T-helper 9 cell (primary cell): ENCODE measurements at regions not wholly inside any gene's neighbourhood (a gene's known extent, or its start where the extent isn't known, plus 50 kb on each side); places are given as distances from the start of the nearest gene placed in this dataset.
"Not testable (repeated sequence)": the region's sequence is repeated elsewhere in the genome, so short reads cannot be mapped to it uniquely, and the experiment has no call there.

Source experiments
- DNase-seq: peaks from one replicate; pipeline ENCODE4 v3.0.0-alpha.2; 2020

DNA sequence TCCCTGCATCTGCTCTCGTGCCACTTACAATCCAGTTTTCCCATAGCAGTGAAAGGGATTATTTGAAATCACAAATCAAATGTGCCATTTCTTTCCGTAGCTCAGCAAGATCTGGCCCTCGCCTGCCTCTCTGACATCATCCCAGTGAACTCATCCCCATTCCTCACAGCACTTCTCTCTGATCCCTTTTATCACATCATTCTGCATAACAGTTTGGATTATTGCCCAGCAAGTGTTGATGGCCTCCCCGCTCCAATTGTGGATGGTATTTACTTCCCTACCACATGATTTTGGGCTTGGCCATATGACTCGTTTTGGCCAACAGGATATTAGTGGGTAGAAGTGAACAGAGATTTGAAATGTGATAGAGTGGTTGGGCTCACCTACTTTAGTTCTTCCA is 185.0 kb downstream of the NPIPA7 start:
- DNase-seq: not testable (repeated sequence)

DNA sequence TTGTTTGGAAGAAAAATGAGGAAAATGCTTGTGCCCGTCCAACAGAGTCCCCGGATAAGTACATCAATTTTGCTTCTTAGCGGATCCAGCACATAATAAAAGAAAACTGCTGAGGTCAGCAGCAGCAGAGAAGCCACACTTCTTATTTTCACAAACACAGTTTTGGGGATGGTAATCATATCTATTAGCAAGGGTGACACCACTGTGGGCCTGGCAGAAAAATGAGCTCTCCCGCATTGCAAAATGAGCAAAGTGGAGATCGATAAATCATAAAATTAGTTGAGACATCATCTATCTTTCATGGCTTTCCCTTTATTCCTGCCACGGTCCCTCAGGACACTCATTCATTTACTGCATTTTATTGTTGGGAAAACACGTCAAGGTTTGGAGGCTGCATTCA is 186.4 kb downstream of the NPIPA7 start:
- not testable (repeated sequence) for DNase-seq

DNA sequence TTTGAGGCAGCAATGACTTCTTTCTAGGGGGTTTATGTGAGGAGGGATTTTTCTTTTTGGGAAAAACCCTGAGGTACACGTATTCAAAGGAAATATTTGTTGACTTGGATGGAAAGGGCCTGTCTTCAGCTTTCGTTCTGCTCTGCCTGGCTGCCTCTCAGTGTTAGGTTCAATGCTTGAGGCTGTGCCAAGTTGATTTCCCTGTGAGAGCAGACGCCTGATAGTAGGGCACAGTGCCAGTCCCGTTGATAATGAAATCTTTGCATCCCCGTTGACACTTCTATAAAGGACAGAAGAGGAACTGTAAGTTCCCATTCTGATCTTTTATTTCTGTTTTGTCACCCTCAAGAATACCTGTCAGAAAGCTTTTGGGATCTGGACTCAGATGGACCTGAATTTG is 191.1 kb downstream of the NPIPA7 start:
- DNase-seq: not testable (repeated sequence)

DNA sequence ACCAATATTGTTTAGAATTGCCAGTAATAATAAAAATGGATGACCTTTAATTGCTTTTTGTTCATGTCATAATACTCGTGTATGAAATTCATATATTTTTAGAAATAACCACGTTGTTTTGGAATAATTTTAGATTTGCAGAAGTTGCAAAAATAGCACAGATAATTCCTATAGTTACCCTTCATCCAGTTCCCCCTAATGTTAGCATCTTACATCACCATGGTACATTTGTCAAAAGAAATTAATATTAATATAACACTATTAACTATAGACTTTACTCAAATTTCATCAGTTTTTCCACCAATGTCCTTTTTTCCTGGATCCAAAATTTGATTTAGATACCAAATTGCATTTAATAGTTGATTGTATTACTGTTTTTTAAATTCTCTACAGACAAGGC is 191.9 kb downstream of the NPIPA7 start:
- DNase-seq: not testable (repeated sequence)

DNA sequence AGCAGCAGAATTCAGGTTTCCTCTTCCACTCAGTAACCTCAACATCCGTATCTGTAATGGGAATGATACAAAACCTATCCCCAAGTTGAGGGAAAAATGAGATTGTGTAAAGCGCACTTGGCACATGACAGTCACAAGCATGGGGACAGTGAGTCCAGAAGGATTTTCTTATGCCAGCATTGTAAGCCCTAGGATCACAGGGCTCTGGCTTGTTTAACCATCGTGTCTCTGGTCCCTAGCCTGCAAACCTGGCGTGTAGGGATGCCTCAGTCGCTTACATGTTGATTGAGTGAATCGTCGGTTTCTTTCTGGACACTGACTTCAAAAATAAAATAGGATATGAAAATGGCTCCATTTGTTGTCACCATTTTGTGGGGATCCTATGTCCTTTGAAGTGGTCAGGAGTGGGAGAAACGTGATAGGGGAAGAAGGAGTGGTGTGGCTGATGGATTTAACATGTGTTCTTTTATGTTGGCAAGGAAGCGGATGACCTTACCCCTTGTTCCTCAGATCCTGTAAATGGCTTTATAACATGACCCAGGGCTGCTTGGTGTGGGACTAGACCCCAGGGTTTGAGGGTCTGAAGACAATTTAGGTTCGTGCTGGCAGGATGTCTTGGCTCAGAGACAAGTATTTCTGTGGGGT is 193.3 kb downstream of the NPIPA7 start:
- not testable (repeated sequence) for DNase-seq

DNA sequence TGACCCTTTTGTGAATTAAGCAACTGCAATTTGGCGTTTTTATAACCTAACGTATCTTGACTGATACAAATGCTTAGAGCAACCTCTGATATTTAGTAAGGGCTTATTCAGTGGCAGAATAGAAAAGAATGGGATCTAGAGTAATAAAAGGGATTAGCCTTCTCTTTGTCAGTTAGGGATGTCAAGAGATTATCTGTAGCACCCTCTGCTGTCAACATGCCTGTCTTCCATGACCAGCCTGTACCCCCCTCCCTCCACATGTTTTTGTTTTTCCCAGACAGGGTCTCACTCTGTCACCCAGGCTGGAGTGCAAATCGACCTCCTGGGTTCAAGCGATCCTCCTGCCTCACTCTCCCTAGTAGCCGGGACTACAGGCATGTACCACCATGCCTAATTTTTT is 198.1 kb downstream of the NPIPA7 start:
- not testable (repeated sequence) for DNase-seq

DNA sequence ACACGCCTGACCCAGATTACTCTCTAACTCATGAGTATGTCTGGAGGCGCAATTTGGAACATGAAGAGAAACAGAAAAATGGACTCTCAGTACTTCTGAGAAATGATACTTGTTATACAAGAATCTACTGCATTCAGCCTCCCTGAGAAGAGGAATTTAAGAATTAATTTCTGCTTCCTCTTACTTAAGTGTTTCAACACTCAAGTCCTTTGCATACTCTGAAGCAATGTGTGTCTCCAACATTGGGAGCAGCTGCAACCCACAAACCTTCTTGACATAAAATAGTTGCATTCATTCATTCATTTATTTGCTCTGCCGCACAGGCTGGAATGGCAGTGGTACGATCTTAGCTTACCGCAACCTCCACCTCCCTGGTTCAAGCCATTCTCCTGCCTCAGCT is 199.8 kb downstream of the NPIPA7 start:
- no peak for DNase-seq

DNA sequence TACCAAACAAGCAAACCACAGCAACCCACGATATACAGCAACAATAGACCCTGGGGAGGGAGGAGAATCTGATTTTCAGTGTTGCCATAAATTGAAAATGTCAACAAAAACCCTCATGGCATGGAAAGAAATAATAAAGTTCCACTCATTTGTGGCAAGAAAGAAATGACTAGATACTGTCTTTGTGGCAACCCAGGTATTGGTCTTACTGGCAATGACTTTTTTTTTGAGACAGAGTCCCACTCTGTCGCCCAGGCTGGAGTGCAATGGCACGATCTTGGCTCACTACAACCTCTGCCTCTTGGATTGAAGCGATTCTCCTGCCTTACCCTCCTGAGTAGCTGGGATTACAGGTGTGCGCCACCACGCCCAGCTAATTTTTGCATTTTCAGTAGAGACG is 204.0 kb downstream of the NPIPA7 start:
- DNase-seq: not testable (repeated sequence)

DNA sequence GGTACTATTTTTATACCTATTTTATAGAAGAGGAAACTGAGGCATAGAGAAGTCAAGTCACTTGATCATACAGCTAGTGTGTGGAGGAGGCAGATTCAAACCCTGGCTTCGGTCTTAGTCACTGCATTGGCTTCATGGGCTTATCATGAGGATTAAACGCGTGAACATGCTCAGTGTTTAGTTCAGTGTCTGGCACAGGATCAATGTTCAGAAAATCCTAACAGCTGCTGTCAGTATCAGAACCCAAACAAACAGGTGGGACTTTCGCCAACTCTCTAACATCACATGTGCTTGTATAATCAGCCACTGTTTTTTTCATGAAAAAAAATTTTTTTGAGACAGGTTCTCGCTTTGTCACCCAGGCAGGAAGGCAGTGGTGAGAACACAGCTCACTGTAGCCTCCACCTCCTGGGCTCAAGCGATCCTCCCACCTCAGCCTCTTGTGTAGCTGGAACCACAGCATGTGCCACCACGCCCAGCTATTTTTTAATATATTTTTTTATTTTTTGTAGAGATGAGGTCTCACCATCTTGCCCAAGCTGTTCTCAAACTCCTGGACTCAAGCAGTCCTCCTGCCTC is 207.2 kb downstream of the NPIPA7 start:
- not testable (repeated sequence) for DNase-seq

DNA sequence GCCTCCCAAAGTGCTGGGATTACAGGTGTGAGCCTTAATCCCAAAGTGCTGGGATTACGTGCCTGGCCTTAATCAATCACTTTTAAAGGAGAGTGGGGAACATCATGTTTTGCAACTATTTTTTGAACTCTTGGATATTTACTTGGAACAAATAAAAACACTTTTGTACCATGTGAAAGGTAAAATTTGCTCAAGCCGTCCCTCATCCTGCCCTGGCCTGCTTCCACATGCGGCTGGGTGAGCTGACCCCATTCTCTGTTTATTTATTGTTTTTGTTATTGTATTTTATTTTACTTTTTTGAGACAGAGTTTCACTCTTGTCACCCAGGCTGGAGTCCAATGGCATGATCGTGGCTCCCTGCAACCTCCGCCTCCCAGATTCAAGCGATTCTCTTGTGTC is 208.0 kb downstream of the NPIPA7 start:
- DNase-seq: not testable (repeated sequence)

DNA sequence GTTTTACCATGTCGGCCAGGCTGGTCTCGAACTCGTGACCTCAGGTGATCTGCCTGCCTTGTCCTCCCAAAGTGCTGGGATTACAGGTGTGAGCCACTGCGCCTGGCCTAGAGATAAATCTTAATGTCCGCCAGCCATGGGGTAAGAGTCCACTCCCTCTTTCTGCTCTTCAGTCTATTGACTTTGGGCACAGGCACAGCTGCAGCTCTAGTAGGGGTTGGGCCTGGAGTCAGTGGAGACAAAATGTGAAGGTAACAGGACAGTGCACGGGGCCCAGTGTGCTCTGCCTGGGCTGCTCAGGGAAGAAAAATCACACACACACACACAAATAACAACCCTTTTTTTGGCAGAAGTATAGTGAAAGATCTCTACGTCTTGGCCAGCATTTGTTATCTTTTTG is 209.5 kb downstream of the NPIPA7 start:
- DNase-seq: not testable (repeated sequence)

DNA sequence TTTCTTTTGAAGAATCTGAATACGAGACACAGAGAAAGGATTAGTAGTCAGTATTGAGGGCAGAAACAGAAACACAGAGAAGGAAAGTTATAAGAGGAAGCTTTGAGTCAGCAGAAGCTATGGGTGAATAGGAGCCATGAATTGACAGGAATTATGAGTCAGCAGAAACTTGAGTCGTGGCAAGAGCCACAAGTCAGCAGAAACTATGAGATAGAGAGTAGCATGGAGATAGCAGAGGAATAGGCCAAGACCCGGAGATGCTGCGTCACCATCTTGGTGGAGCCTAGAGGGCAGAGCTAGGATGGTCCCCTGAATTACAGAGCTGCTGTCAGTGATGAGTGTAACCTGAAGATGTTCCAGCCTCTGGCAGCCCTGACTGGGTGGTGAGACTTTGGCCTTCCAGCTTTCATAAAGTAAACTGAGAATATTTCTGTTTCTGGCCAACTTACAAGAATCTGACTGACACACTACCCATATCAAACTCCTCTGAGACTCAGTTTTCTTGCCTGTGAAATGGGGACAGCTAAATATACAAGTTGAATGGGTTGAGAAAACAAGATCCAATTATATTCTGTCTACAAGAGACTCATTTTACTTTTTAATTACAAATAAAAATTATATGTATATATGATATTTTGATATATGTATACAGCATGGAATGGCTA is 211.8 kb downstream of the NPIPA7 start:
- DNase-seq: not testable (repeated sequence)

DNA sequence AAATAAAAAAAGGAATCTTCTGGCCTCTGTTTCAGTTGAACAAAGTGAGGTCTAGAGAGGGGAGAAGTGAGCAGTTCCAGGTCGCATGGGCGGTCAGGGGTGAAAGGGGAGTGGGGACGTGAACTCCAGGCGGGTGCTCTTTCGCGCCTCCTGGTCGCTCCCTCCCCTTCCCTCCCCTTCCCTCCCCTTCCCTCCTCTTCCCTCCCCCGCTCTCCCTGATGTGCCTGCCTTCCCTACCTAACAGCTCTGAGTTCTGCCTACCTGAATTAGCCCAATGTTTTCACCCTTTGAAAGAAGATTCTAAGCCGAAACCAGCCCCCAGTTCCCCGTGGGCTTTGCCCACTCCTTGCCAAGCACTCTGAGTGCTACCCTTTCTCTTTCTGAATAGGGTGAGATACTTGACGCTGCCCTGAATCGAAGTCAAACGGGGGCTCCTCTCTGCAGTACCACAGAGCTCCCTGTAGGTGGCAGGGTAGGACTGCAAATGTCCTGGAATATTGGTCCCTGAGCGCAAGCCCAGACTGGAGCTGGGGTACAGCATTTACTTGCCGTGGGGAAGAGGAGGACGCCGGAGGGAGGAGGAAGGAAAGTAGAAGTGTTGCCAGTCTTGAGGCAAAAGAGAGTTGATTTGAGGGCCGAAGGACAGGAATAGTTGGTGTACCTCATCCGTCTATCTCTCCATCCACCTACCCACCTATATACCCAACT is 214.4 kb downstream of the NPIPA7 start:
- peak; percentile 6 for DNase-seq

DNA sequence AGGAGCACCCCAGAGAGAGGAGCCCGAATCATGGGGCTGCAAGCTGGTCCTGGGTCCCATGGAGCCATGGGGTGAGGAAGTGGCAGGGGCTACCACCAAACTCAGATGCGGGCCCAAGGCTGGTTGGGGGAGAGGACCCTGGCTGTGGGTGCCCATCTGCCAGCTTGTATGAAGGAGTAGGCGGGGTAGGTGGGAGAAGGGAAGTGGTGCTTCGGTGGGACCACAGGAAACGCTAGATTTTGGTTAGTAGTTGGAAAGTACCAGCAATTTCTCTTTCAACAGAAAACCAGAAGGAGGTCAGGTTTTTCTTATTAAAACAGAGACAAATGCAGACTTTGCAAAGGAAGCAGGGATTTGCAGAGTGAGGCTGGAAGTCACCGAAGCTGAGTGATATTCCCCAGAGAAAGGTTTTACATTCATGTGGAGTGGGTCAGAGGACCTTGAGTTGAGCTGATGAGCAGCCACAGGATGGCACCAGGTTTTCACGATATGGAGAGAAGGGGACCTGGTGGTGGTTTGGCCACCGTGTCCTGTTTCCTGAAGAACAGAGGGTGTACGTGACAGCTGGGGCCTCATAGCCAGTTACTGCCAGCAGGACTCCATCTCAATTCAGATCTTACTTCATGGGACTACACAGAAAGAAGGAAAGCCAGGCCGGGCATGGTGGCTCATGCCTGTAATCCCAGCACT is 216.2 kb downstream of the NPIPA7 start:
- not testable (repeated sequence) for DNase-seq

DNA sequence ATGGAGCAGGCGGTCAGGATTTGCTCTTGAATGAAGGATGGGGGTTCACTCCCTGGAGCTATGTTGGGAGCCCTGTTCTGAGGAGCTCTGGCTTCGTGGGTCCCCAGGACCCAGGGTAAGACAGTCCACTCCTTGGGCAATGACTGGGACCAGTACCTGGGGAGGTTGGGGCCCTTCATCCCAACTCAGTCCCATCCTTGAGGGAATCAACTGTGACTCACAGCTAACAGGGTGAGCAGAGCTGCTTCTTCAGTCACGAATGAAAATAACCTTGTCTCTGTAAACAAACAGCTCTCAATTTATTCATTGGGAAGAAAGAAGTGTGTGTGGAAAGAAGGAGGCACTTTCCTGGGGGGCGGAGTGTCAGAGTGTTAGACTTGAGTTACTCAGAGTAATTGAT is 222.3 kb downstream of the NPIPA7 start:
- not testable (repeated sequence) for DNase-seq

DNA sequence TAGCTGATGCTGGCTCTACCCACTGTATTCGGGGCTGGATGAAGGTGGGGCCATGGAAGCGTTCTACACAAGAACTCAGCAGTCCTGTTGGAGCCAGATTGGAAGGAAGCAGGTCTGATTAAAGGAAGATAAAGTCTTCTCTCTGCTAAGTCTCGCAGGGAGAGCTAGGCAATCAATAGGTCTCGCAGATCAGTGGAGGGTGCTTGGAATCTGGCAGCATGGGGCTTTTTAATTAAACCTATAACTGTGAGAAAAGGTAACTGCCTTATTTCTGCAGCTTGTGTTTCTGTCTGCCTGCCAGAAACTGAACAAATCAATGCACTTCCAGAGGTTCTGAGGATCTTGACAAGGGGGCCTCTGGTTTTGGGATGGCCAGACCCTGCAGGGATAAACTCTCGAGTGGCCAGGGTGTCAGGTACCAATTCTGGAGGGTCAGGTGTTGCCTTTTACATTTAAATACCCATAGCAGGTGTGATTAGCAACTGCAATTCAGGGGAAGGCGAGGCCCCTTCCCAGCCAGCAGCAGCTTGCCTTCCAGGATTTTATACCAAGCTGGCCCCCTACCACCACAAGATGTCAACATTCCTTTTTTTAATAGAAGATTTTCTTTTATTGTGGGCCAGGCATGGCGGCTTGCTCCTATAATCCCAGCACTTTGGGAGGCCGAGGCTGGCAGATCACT is 228.6 kb downstream of the NPIPA7 start:
- not testable (repeated sequence) for DNase-seq

DNA sequence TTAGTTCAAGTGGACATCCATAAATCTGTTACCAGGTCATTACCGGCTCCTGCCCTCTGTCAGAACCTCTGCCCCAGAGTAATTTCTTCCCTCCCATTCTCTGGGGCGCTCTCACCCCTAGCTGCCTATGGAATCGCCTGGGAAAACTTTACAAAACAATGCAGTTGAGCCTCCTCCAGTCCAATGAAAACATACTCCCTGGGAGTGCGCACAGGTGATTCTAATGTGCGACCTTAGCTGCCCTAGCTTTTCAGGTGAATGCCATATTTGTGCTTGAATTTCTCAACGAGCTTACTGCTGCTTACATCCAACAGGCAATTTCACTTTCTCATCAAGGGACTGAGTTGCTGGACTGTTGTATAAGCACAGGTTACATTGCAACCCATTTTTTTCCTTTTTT is 230.7 kb downstream of the NPIPA7 start:
- not testable (repeated sequence) for DNase-seq

DNA sequence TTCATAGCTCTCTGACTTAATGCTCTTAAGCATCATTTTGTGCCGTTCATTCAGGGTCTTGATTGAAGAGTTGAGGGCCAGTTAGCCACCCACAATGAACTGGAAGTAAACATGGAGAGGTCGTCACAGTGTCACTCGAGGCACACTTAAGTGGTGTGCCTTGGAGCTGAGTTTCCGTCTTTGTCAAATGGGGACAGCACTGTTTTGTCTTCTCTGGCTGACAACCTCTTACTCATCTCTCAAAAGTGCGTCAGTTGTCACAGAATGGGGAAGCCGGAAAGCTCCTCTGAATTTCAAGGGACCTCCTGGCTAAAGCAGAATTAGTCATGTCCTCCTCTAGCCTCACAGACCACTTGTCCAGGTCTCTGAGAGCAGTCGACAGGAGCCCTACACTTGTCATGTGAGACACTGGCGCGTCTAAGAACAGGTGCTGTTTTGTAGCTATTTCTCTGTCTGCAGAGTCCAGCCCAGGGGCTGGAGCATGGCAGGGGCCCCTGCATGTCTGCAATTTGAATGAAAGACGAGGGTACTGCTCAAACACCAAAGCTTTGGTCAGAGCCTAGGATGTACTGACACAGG is 231.5 kb downstream of the NPIPA7 start:
- not testable (repeated sequence) for DNase-seq

DNA sequence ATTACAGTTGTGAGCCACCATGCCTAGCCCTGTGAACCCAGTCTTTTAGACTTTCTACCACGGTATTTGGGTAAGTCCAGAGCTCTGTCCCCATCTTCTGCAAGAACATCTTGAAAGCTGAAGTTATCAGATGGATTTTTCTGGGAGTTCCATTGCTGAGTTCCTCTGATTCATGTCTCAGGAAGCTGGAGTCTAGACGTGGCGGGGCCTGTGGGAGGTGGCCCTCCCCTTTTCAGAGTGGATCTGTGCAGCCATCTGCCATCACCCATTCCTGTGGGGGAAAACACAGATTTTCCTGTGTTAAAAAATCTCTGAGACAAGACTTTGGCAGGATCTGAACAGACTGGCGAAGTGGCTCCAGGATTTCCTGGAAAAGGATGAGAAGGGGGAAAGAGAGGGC is 234.3 kb downstream of the NPIPA7 start:
- not testable (repeated sequence) for DNase-seq

DNA sequence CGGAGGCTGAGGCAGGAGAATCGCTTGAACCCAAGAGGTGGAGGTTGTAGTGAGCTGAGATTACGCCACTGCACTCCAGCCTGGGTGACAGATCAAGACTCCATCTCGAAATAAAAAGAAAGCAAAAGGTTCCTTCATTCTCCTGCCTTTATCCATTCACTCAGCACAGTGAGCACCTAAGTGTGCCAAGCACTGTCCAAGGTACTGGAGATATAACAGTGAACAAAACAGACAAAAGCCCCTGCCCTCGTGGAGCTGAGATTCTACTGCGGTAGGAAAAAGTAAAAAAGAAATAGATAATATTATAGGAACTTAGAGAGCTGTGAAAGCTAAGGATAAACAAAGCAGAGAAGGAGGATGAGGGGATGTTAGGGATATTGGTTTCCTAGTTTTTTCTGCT is 235.5 kb downstream of the NPIPA7 start:
- not testable (repeated sequence) for DNase-seq

DNA sequence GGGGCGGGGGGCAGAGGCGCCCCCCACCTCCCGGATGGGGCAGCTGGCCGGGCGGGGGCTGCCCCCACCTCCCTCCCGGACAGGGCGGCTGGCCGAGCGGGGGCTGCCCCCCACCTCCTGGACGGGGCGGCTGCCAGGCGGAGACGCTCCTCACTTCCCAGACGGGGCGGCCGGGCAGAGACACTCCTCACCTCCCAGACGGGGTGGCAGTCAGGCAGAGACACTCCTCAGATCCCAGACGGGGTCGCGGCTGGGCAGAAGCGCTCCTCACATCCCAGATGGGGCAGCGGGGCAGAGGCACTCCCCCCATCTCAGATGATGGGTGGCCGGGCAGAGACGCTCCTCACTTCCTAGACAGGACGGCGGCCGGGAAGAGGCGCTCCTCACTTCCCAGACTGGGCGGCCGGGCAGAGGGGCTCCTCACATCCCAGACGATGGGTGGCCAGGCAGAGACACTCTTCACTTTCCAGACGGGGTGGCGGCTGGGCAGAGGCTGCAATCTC is 240.1 kb downstream of the NPIPA7 start:
- not testable (repeated sequence) for DNase-seq

DNA sequence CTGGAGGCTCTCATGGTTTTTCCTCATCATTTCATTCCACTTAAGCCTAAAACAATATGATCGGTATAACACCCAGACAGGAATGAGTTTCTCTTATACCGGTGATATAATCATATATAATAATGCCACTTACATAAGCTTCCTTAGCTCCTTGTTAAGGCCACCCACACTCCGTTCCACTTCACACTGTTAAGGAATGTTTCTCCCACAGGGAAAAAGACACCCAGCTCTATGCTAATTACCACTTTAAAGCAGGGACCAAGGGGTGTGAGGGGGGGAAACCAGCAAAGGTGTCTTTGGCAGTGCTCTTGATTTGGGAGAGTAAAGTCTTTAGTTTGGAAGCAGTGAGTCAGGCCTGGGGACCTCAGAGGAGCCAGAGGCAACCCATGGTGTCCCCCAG is 245.4 kb downstream of the NPIPA7 start:
- not testable (repeated sequence) for DNase-seq
